Calu3 (cell line): ENCODE measurements at regions not wholly inside any gene's neighbourhood (a gene's known extent, or its start where the extent isn't known, plus 50 kb on each side); places are given as distances from the start of the nearest gene placed in this dataset.

Source experiments
- BruUV-seq: library from RNA; stranded (reverse); fragments of 400-500 nt; replicated peaks from 2 replicates; lab custom pipeline; 2021; lab: Mats Ljungman, UMichigan
- CTCF ChIA-PET: fragments of 300-600 bp; sonication (Branson Sonifier 250); formaldehyde crosslinking; loops from one replicate; lab custom pipeline; 2022; ENCODE audit warnings: antibody characterized with exemption; lab: Charles Lee
- DNase-seq: peaks from one replicate; pipeline ENCODE4 v3.0.0; 2022
- H3K27ac Mint-ChIP-seq: one replicate; pipeline ENCODE4 v1.8.0; 2022; ENCODE audit warnings: mixed read lengths; ENCODE audit not compliant: unreplicated experiment
- H3K27me3 Mint-ChIP-seq: one replicate; pipeline ENCODE4 v1.8.0; 2022; ENCODE audit warnings: mixed read lengths; ENCODE audit not compliant: unreplicated experiment
- H3K36me3 Mint-ChIP-seq: one replicate; pipeline ENCODE4 v1.8.0; 2022; ENCODE audit warnings: mild to moderate bottlenecking, moderate library complexity, mixed read lengths; ENCODE audit not compliant: insufficient read depth, unreplicated experiment
- H3K4me1 Mint-ChIP-seq: one replicate; pipeline ENCODE4 v1.8.0; 2022; ENCODE audit warnings: mild to moderate bottlenecking, low read depth, mixed read lengths; ENCODE audit not compliant: unreplicated experiment
- H3K4me3 Mint-ChIP-seq: one replicate; pipeline ENCODE4 v1.8.0; 2022; ENCODE audit warnings: mild to moderate bottlenecking, low read depth, moderate library complexity, mixed read lengths; ENCODE audit not compliant: unreplicated experiment
- H3K9me3 Mint-ChIP-seq: one replicate; pipeline ENCODE4 v1.8.0; 2022; ENCODE audit warnings: low read depth, mixed read lengths; ENCODE audit not compliant: unreplicated experiment
- intact Hi-C: fragments of 100-400 bp; cut with micrococcal nuclease; formaldehyde crosslinking; loops from one replicate; pipeline ENCODE4 v1.10.0; 2022; ENCODE audit not compliant: unreplicated experiment
- TF ChIP-seq, protein P1 (sequence below): fragments of 200-600 bp; IDR thresholded peaks from one replicate; pipeline ENCODE4 v1.8.0; 2022; ENCODE audit warnings: antibody characterized with exemption; ENCODE audit not compliant: unreplicated experiment

DNA sequence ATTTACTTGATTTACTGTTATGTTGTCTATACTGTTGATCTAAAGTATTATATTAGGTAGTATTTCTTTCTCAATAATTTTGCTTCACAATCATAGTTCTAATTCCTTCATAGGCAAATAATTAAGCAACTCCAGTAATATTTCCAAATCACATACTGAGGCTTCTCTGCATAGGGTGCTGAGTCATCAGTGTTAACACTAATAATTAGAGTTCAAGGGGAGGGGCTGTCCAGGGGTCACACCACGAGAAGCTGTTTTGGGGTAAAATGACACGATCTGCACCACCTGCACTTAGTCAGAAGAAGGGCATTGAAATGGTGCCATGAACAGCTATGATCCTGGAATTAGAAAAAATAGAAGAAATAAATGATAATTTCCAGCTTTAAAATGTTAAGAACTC lies 1230.9 kb upstream of the SLC10A2 start:
- BruUV-seq = no TSS peak
- Mint-ChIP-seq H3K27ac (no peak overlapping the region), H3K36me3 (no peaks in the 10 kb centered on the region), H3K4me1 (no peaks in the 10 kb centered on the region), H3K4me3 (no peak overlapping the region), H3K27me3 (no peaks in the 10 kb centered on the region), H3K9me3 (no peaks in the 10 kb centered on the region)
- no peak for DNase-seq
- intact Hi-C loops = no loop called here
- TF ChIP-seq, protein P1, sequence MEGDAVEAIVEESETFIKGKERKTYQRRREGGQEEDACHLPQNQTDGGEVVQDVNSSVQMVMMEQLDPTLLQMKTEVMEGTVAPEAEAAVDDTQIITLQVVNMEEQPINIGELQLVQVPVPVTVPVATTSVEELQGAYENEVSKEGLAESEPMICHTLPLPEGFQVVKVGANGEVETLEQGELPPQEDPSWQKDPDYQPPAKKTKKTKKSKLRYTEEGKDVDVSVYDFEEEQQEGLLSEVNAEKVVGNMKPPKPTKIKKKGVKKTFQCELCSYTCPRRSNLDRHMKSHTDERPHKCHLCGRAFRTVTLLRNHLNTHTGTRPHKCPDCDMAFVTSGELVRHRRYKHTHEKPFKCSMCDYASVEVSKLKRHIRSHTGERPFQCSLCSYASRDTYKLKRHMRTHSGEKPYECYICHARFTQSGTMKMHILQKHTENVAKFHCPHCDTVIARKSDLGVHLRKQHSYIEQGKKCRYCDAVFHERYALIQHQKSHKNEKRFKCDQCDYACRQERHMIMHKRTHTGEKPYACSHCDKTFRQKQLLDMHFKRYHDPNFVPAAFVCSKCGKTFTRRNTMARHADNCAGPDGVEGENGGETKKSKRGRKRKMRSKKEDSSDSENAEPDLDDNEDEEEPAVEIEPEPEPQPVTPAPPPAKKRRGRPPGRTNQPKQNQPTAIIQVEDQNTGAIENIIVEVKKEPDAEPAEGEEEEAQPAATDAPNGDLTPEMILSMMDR = no peak
- CTCF ChIA-PET = no interaction called here

- Mint-ChIP-seq H3K4me1 (no peaks in the 10 kb centered on the region), H3K36me3 (no peaks in the 10 kb centered on the region), H3K9me3 (no peaks in the 10 kb centered on the region), H3K27me3 (no peaks in the 10 kb centered on the region), H3K4me3 (no peak overlapping the region), H3K27ac (no peak overlapping the region)
- no TSS peak for BruUV-seq
- TF ChIP-seq, protein P1 = no peak
- no peak for DNase-seq
- intact Hi-C loops = no loop called here
- CTCF ChIA-PET = interaction anchor here (0.7 kb wide), 1 partner anchor 366 kb away, joined by 3 read pairs; no protein-coding TSS in a partner anchor
Observed at GRCh38 chr13:104296286-104296685, 1230.1 kb upstream of the SLC10A2 start.

DNA sequence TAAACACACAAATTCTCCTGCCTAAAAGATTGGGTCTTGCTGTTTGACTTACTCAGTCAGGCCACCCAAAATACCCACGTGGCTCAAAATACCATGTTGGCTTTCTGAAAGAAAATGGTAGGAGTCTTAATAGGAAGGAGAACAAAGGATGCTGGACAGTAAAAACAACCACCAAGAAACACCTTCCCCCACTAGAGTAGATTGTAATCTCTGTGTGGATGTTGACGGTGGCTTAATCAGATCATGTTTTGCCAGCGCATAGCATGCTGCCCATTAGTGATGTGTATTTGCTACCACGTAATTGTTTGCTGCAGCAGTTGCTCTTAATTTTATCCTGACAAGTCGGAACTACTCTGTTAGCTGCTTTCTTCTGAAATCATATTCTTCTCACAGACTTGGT lies 1229.3 kb upstream of the SLC10A2 start:
- no peak for DNase-seq
- no peak overlapping the region for H3K4me3 Mint-ChIP-seq
- H3K36me3 Mint-ChIP-seq = no peaks in the 10 kb centered on the region
- H3K27me3 Mint-ChIP-seq = no peaks in the 10 kb centered on the region
- no TSS peak for BruUV-seq
- no peaks in the 10 kb centered on the region for H3K9me3 Mint-ChIP-seq
- H3K27ac Mint-ChIP-seq = no peak overlapping the region
- CTCF ChIA-PET = no interaction called here
- no peaks in the 10 kb centered on the region for H3K4me1 Mint-ChIP-seq
- intact Hi-C loops = no loop called here
- TF ChIP-seq, protein P1 = no peak

DNA sequence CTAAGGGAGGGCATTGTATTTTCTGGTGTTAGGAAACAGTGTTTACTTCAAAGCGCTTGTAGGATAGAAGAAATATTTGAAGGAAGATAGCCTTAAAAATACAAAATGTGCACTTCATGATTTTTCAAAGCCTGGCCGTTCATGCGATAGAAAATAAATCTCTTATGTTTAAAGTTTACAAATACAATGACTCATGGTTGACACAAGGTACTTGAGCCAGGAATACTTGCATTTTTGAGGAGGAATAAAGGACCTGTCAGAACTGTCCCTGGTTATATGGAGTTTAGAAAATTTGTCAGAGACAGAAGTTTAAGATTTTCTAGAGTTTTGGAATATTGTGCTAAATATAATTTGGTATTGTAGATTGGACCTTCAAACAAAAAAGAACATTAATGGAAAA lies 1223.2 kb upstream of the SLC10A2 start:
- TF ChIP-seq, protein P1 = no peak
- DNase-seq = no peak
- no peaks in the 10 kb centered on the region for H3K36me3 Mint-ChIP-seq
- intact Hi-C loops = no loop called here
- H3K4me3 Mint-ChIP-seq = no peak overlapping the region
- H3K27me3 Mint-ChIP-seq = no peaks in the 10 kb centered on the region
- peaks cover 7% of the 10 kb centered on the region for H3K4me1 Mint-ChIP-seq
- H3K9me3 Mint-ChIP-seq = no peaks in the 10 kb centered on the region
- CTCF ChIA-PET = no interaction called here
- no peak overlapping the region for H3K27ac Mint-ChIP-seq
- BruUV-seq = no TSS peak
